ENCODE measurements at regions not wholly inside any gene's neighbourhood (a gene's known extent, or its start where the extent isn't known, plus 50 kb on each side); places are given as distances from the start of the nearest gene placed in this dataset.

DNA sequence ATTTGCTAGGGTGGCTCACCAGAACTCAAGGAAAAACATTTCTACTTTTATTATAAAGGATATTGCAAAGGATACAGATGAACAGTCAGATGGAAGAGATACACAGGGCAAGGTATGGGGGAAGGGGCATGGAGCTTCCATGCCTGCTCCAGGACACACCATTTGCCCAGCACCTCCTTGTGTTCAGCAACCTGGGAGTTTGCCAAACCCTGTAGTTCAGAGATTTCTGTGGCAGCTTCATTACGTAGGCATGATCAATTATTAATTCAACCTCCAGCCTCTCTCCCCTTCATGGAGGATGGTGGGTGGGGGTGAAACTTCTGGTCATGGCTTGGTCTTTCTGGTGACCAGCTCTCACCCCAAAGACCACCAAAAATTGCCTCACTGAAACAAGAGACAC is 353.9 kb upstream of the THBS1 start:
- TF ChIP-seq JUND (IDR thresholded peaks at IDR 0.05) (no peak), SMC3 (IDR thresholded peaks at IDR 0.05; ENCODE audit: low read depth, low read length) (no peak), ELF1 (IDR thresholded peaks at IDR 0.05) (no peak), NRF1 (IDR thresholded peaks at IDR 0.05; ENCODE audit: low read depth, low read length) (no peak), RXRA (IDR thresholded peaks at IDR 0.05; ENCODE audit: borderline replicate concordance, low read depth) (no peak), NFIC (IDR thresholded peaks at IDR 0.05; ENCODE audit: borderline replicate concordance) (no peak), MXI1 (IDR thresholded peaks at IDR 0.05; ENCODE audit: low read depth, low read length) (no peak), TEAD4 (IDR thresholded peaks at IDR 0.05; ENCODE audit: borderline replicate concordance, insufficient read depth) (no peak), YY1 (IDR thresholded peaks at IDR 0.05; ENCODE audit: low read depth) (no peak)
- TF ChIP-seq, protein P1, sequence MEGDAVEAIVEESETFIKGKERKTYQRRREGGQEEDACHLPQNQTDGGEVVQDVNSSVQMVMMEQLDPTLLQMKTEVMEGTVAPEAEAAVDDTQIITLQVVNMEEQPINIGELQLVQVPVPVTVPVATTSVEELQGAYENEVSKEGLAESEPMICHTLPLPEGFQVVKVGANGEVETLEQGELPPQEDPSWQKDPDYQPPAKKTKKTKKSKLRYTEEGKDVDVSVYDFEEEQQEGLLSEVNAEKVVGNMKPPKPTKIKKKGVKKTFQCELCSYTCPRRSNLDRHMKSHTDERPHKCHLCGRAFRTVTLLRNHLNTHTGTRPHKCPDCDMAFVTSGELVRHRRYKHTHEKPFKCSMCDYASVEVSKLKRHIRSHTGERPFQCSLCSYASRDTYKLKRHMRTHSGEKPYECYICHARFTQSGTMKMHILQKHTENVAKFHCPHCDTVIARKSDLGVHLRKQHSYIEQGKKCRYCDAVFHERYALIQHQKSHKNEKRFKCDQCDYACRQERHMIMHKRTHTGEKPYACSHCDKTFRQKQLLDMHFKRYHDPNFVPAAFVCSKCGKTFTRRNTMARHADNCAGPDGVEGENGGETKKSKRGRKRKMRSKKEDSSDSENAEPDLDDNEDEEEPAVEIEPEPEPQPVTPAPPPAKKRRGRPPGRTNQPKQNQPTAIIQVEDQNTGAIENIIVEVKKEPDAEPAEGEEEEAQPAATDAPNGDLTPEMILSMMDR (IDR thresholded peaks at IDR 0.05) = no peak
- TF ChIP-seq, protein P2, sequence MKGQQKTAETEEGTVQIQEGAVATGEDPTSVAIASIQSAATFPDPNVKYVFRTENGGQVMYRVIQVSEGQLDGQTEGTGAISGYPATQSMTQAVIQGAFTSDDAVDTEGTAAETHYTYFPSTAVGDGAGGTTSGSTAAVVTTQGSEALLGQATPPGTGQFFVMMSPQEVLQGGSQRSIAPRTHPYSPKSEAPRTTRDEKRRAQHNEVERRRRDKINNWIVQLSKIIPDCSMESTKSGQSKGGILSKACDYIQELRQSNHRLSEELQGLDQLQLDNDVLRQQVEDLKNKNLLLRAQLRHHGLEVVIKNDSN (IDR thresholded peaks at IDR 0.05; ENCODE audit: borderline replicate concordance, low read depth) = no peak
- TF ChIP-seq, protein P3, sequence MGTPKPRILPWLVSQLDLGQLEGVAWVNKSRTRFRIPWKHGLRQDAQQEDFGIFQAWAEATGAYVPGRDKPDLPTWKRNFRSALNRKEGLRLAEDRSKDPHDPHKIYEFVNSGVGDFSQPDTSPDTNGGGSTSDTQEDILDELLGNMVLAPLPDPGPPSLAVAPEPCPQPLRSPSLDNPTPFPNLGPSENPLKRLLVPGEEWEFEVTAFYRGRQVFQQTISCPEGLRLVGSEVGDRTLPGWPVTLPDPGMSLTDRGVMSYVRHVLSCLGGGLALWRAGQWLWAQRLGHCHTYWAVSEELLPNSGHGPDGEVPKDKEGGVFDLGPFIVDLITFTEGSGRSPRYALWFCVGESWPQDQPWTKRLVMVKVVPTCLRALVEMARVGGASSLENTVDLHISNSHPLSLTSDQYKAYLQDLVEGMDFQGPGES (IDR thresholded peaks at IDR 0.05; ENCODE audit: low read depth, low read length) = no peak
- Histone ChIP-seq H2AFZ (ENCODE audit: low read depth) (no peak overlapping the region), H3K27me3 (ENCODE audit: insufficient read depth) (no peaks in the 10 kb centered on the region), H3K79me2 (ENCODE audit: insufficient read depth) (no peaks in the 10 kb centered on the region), H3K4me1 (ENCODE audit: control insufficient read depth in 1 of 2, insufficient read depth in 2 of 2, low read depth in 1 of 2, low read length in 1 of 2) (peaks cover 13 to 14% of the 10 kb centered on the region in 2 experiments; a peak in 3 of 4 replicates), H3K4me3 (ENCODE audit: low read depth in 2 of 2, low read length in 1 of 2) (no peak overlapping the region), H3F3A (replicated peaks; ENCODE audit: insufficient read depth) (peaks cover 22% of the 10 kb centered on the region), H4K20me1 (ENCODE audit: insufficient read depth) (no peaks in the 10 kb centered on the region), H3K9ac (no peak overlapping the region), H3K36me3 (replicated peaks in 1 of 2; ENCODE audit: control insufficient read depth in 1 of 2, insufficient read depth in 2 of 2, low read length in 1 of 2) (no peaks in the 10 kb centered on the region), H3K9me2 (no peaks in the 10 kb centered on the region), H3K9me3 (no peaks in the 10 kb centered on the region), H3K4me2 (no peak overlapping the region), H3K27ac (ENCODE audit: low read depth in 2 of 2, low read length in 1 of 2) (no peak overlapping the region)
- ChIA-PET CTCF (interaction anchor here (1.3 kb wide), 1 partner anchor 88 kb away, joined by 3 read pairs; no protein-coding TSS in a partner anchor), POLR2A (no interaction called here)
- WGBS (ENCODE audit: low lambda C conversion rate) = 75% methylated on average over 1 of the region's 1 CpG
- no peak for DNase-seq

DNA sequence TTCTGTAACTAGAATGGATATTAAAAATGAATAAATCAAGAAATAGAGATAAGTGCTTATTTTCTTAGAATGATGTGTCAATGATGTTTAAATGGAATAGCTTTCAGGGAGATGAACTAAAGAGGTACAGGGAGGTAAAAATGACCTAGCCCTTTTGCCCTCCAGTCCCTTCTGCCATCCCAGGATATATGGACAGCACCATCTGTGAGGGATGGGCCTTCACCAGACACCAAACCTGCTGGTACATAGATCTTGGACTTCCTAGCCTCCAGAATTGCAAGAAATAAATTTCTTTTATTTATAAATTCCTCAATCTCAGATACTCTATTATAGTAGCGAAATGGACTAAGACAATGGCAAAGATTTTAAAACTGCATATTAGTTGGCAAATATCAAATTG is 352.0 kb upstream of the THBS1 start:
- POLR2A ChIA-PET = no interaction called here
- 97% methylated on average over 1 of the region's 1 CpG for WGBS (ENCODE audit: low lambda C conversion rate)

More for the DNA sequence above, 352.0 kb upstream of the THBS1 start:
- TF ChIP-seq, protein P4, sequence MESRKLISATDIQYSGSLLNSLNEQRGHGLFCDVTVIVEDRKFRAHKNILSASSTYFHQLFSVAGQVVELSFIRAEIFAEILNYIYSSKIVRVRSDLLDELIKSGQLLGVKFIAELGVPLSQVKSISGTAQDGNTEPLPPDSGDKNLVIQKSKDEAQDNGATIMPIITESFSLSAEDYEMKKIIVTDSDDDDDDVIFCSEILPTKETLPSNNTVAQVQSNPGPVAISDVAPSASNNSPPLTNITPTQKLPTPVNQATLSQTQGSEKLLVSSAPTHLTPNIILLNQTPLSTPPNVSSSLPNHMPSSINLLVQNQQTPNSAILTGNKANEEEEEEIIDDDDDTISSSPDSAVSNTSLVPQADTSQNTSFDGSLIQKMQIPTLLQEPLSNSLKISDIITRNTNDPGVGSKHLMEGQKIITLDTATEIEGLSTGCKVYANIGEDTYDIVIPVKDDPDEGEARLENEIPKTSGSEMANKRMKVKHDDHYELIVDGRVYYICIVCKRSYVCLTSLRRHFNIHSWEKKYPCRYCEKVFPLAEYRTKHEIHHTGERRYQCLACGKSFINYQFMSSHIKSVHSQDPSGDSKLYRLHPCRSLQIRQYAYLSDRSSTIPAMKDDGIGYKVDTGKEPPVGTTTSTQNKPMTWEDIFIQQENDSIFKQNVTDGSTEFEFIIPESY (IDR thresholded peaks at IDR 0.05; ENCODE audit: borderline replicate concordance, low read depth) = no peak
- TF ChIP-seq MXI1 (IDR thresholded peaks at IDR 0.05; ENCODE audit: low read depth, low read length) (no peak), RAD21 (IDR thresholded peaks at IDR 0.05; ENCODE audit: low read length) (no peak), FOXM1 (IDR thresholded peaks at IDR 0.05; ENCODE audit: low read depth) (no peak), NFIC (IDR thresholded peaks at IDR 0.05; ENCODE audit: borderline replicate concordance) (no peak), MEF2A (IDR thresholded peaks at IDR 0.05; ENCODE audit: borderline replicate concordance, low read depth) (no peak), SIN3A (IDR thresholded peaks at IDR 0.05; ENCODE audit: borderline replicate concordance, low read depth, low read length) (no peak)
- TF ChIP-seq, protein P5, sequence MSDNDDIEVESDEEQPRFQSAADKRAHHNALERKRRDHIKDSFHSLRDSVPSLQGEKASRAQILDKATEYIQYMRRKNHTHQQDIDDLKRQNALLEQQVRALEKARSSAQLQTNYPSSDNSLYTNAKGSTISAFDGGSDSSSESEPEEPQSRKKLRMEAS (IDR thresholded peaks at IDR 0.05; ENCODE audit: low read depth) = no peak
- TF ChIP-seq, protein P2 (IDR thresholded peaks at IDR 0.05; ENCODE audit: borderline replicate concordance, low read depth) = no peak
- TF ChIP-seq, protein P1 (IDR thresholded peaks at IDR 0.05) = no peak
- no peaks in the 10 kb centered on the region for H4K20me1 ChIP-seq (ENCODE audit: insufficient read depth)
- no peaks in the 10 kb centered on the region for H3K79me2 ChIP-seq (ENCODE audit: insufficient read depth)
- H3K4me3 ChIP-seq (ENCODE audit: low read depth in 2 of 2, low read length in 1 of 2) = no peak overlapping the region
- CTCF ChIA-PET = no interaction called here
- no peak for DNase-seq
- H2AFZ ChIP-seq (ENCODE audit: low read depth) = no peak overlapping the region
- no peak overlapping the region for H3K9ac ChIP-seq
- H3K4me1 ChIP-seq (ENCODE audit: control insufficient read depth in 1 of 2, insufficient read depth in 2 of 2, low read depth in 1 of 2, low read length in 1 of 2) = peaks cover 18 to 21% of the 10 kb centered on the region in 2 experiments; a peak in 3 of 4 replicates
- H3K9me3 ChIP-seq = no peaks in the 10 kb centered on the region
- no peaks in the 10 kb centered on the region for H3K36me3 ChIP-seq (replicated peaks in 1 of 2; ENCODE audit: control insufficient read depth in 1 of 2, insufficient read depth in 2 of 2, low read length in 1 of 2)
- no peak overlapping the region for H3K27ac ChIP-seq (ENCODE audit: low read depth in 2 of 2, low read length in 1 of 2)
- no peak overlapping the region for H3K4me2 ChIP-seq
- peaks cover 26% of the 10 kb centered on the region for H3F3A ChIP-seq (replicated peaks; ENCODE audit: insufficient read depth)
- no peaks in the 10 kb centered on the region for H3K27me3 ChIP-seq (ENCODE audit: insufficient read depth)
- H3K9me2 ChIP-seq = no peaks in the 10 kb centered on the region

Data from SK-N-SH (cell line).